ENCODE measurements at regions not wholly inside any gene's neighbourhood (a gene's known extent, or its start where the extent isn't known, plus 50 kb on each side); places are given as distances from the start of the nearest gene placed in this dataset.

DNA sequence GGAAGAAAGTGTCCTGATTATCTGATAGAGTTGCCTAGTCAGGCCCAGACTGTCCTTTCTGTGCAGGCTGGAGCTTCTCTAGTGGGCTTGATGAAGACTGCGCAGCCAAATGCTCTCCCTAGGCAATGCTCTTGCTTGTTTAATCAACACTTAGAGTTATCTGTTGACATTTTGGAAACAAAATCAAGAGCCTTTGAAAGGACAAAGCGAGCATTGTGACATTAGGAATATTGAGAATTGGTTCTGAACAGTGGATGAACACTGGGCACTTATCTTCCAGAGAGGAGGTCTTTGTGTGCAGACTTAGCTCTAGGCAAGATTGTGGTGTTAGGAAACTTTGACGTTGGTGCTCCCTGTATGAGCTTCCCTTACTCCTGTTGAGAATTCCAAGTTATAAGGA lies 94.5 kb downstream of the DNTTIP2 start:
- no peak for DNase-seq
- H3K9ac ChIP-seq (ENCODE audit: insufficient read depth in 1 of 2, low read length in 2 of 2): no peak overlapping the region
- H3K4me3 ChIP-seq: no peak overlapping the region
- H3K36me3 ChIP-seq (ENCODE audit: control insufficient read depth in 4 of 4, insufficient read depth in 4 of 4, low read length in 4 of 4): no peaks in the 10 kb centered on the region
- WGBS, 2 donors: 94 to 98% methylated on average over 3 of the region's 3 CpGs
- H3K4me1 ChIP-seq (ENCODE audit: control insufficient read depth in 5 of 5, insufficient read depth in 5 of 5, low read length in 5 of 5): peaks cover 0 to 3% (median 0%) of the 10 kb centered on the region in 5 donors
- peaks cover 0 to 3% (median 0%) of the 10 kb centered on the region in 4 donors for H3K9me3 ChIP-seq (ENCODE audit: control insufficient read depth in 4 of 4, insufficient read depth in 3 of 4, low read length in 3 of 4)
- no peaks in the 10 kb centered on the region for H3K27me3 ChIP-seq (ENCODE audit: control insufficient read depth in 3 of 3, insufficient read depth in 3 of 3, low read length in 2 of 3)
- ATAC-seq (ENCODE audit: insufficient read depth, low FRiP score): no peak
- TF ChIP-seq, protein P1, sequence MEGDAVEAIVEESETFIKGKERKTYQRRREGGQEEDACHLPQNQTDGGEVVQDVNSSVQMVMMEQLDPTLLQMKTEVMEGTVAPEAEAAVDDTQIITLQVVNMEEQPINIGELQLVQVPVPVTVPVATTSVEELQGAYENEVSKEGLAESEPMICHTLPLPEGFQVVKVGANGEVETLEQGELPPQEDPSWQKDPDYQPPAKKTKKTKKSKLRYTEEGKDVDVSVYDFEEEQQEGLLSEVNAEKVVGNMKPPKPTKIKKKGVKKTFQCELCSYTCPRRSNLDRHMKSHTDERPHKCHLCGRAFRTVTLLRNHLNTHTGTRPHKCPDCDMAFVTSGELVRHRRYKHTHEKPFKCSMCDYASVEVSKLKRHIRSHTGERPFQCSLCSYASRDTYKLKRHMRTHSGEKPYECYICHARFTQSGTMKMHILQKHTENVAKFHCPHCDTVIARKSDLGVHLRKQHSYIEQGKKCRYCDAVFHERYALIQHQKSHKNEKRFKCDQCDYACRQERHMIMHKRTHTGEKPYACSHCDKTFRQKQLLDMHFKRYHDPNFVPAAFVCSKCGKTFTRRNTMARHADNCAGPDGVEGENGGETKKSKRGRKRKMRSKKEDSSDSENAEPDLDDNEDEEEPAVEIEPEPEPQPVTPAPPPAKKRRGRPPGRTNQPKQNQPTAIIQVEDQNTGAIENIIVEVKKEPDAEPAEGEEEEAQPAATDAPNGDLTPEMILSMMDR (IDR thresholded peaks at IDR 0.05; ENCODE audit: control extremely low read depth, extremely low read depth): no peak
- H3K27ac ChIP-seq (ENCODE audit: low read depth in 1 of 2, low read length in 1 of 2): no peak overlapping the region

- no peaks in the 10 kb centered on the region for H3K27me3 ChIP-seq (ENCODE audit: control insufficient read depth in 3 of 3, insufficient read depth in 3 of 3, low read length in 2 of 3)
- H3K9me3 ChIP-seq (ENCODE audit: control insufficient read depth in 4 of 4, insufficient read depth in 3 of 4, low read length in 3 of 4): peaks cover 0 to 3% (median 0%) of the 10 kb centered on the region in 4 donors
- WGBS, 2 donors: 96 to 100% methylated on average over 2 of the region's 2 CpGs
- no peak overlapping the region for H3K9ac ChIP-seq (ENCODE audit: insufficient read depth in 1 of 2, low read length in 2 of 2)
- TF ChIP-seq, protein P1 (IDR thresholded peaks at IDR 0.05; ENCODE audit: control extremely low read depth, extremely low read depth): no peak
- H3K4me1 ChIP-seq (ENCODE audit: control insufficient read depth in 5 of 5, insufficient read depth in 5 of 5, low read length in 5 of 5): peaks cover 0 to 3% (median 0%) of the 10 kb centered on the region in 5 donors
- no peaks in the 10 kb centered on the region for H3K36me3 ChIP-seq (ENCODE audit: control insufficient read depth in 4 of 4, insufficient read depth in 4 of 4, low read length in 4 of 4)
- no peak overlapping the region for H3K4me3 ChIP-seq
- no peak overlapping the region for H3K27ac ChIP-seq (ENCODE audit: low read depth in 1 of 2, low read length in 1 of 2)
- DNase-seq: no peak
- ATAC-seq (ENCODE audit: insufficient read depth, low FRiP score): no peak
Measured at GRCh38 chr1:93783876-93784275, 95.1 kb downstream of the DNTTIP2 start.

- H3K36me3 ChIP-seq (ENCODE audit: control insufficient read depth in 4 of 4, insufficient read depth in 4 of 4, low read length in 4 of 4): no peaks in the 10 kb centered on the region
- no peak overlapping the region for H3K27ac ChIP-seq (ENCODE audit: low read depth in 1 of 2, low read length in 1 of 2)
- peaks cover 0 to 4% (median 0%) of the 10 kb centered on the region in 3 donors for H3K27me3 ChIP-seq (ENCODE audit: control insufficient read depth in 3 of 3, insufficient read depth in 3 of 3, low read length in 2 of 3)
- no peak overlapping the region for H3K4me3 ChIP-seq
- 82 to 83% methylated on average over 4 of the region's 4 CpGs for whole genome bisulfite sequencing, 2 donors
- H3K9ac ChIP-seq (ENCODE audit: insufficient read depth in 1 of 2, low read length in 2 of 2): no peak overlapping the region
- DNase-seq (no peak), ATAC-seq (ENCODE audit: insufficient read depth, low FRiP score) (no peak)
- H3K4me1 ChIP-seq (ENCODE audit: control insufficient read depth in 5 of 5, insufficient read depth in 5 of 5, low read length in 5 of 5): peaks cover 0 to 3% (median 3%) of the 10 kb centered on the region in 5 donors
- no peaks in the 10 kb centered on the region for H3K9me3 ChIP-seq (ENCODE audit: control insufficient read depth in 4 of 4, insufficient read depth in 3 of 4, low read length in 3 of 4)
- TF ChIP-seq, protein P1 (IDR thresholded peaks at IDR 0.05; ENCODE audit: control extremely low read depth, extremely low read depth): no peak
Measured at GRCh38 chr1:93779540-93780165, 98.0 kb upstream of the BCAR3 start.

- Histone ChIP-seq H3K36me3 (ENCODE audit: control insufficient read depth in 4 of 4, insufficient read depth in 4 of 4, low read length in 4 of 4) (no peaks in the 10 kb centered on the region), H3K27ac (ENCODE audit: low read depth in 1 of 2, low read length in 1 of 2) (no peak overlapping the region), H3K4me3 (no peak overlapping the region), H3K27me3 (ENCODE audit: control insufficient read depth in 3 of 3, insufficient read depth in 3 of 3, low read length in 2 of 3) (peaks cover 0 to 4% (median 0%) of the 10 kb centered on the region in 3 donors), H3K9me3 (ENCODE audit: control insufficient read depth in 4 of 4, insufficient read depth in 3 of 4, low read length in 3 of 4) (no peaks in the 10 kb centered on the region), H3K4me1 (ENCODE audit: control insufficient read depth in 5 of 5, insufficient read depth in 5 of 5, low read length in 5 of 5) (peaks cover 0 to 3% (median 3%) of the 10 kb centered on the region in 5 donors), H3K9ac (ENCODE audit: insufficient read depth in 1 of 2, low read length in 2 of 2) (no peak overlapping the region)
- TF ChIP-seq, protein P1 (IDR thresholded peaks at IDR 0.05; ENCODE audit: control extremely low read depth, extremely low read depth): no peak
- ATAC-seq (ENCODE audit: insufficient read depth, low FRiP score) (no peak), DNase-seq (no peak)
- WGBS, 2 donors: 98 to 100% methylated on average over 2 of the region's 2 CpGs
Measured at GRCh38 chr1:93778457-93778856, 96.8 kb upstream of the BCAR3 start.

Data from lung (tissue), 11 donors.